Stimulated activated CD8-positive, alpha-beta memory T cell treated with anti-CD3 and anti-CD28 coated beads, Interleukin-4, amount 100 ng/mL, for 1 hour (primary cell): ENCODE measurements at regions not wholly inside any gene's neighbourhood (a gene's known extent, or its start where the extent isn't known, plus 50 kb on each side); places are given as distances from the start of the nearest gene placed in this dataset.

Experiments used
- DNase-seq, 2 donors: peaks; one replicate each; pipeline ENCODE4 v3.0.0-alpha.2; 2020; ENCODE audit warnings: low read depth in 2 of 2, low spot score in 1 of 2

DNA sequence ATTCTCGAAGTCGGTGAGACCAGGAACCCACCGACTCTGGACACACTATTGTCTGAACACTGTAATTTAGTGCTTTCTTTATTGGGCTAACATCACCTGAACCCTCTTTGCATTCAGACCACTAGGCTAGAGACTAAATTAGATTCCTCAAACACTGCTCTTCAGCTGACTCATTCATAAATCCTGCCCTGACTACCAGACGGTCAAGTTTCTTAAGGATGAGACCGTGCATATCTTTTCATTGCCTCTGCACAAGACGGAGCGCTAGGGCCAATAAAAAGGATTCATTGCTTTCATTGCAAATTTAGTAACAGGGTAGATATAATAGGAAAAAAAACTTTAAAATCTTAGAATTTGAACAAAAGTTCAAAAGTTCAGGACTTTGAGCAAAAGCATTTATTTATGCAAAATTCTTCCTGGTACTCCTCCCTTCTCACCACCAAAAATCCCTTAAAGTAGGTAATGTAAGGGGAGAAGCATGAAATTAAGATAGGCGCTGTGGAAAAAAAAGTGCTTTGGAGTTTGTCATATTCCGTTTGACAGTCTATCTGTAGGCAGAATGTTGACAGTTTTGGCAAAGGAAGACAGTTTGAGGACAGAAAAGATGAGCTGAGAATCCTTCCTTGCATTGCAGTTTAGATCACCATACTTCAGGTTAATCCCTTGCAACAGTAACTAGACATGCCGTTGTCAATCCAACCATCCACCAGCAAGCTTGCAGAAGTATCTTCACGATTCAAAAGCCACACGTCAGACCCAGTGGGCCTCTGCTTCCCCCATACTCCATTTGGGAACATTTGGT lies 328.6 kb upstream of the JARID2 start:
- DNase-seq: no peak

DNA sequence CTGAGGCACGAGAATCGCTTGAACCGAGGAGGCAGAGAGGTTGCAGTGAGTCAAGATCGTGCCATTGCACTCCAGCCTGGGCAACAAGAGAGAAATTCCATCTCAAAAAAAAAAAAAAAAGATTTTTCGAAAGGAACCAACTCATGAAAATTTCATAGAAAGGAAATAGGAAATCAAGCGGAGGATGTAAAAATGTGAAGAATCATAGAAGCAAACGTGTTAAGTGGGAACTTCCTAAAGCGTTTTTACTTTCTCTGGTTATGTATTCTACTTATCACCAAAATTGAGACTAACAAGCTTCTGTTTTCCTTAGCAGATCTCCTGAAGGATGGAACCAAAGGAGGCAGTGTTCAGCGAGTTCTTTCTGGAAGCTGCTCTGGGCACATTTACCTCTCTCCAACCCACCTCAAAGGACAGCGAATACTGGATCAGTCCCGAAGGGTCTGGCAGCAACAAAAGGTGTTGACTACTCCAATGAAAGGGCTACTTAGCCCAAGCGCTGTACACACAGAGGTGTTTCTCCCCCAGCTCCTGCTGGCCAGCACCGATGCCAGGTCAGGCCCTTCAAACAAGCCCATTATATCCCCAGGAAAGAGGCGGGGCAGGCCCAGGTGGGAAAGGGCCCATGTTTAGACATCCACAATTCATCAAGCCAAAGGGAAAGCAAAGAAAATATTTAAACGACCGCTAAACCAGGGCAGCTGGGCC lies 327.5 kb upstream of the JARID2 start:
- DNase-seq: no peak

DNA sequence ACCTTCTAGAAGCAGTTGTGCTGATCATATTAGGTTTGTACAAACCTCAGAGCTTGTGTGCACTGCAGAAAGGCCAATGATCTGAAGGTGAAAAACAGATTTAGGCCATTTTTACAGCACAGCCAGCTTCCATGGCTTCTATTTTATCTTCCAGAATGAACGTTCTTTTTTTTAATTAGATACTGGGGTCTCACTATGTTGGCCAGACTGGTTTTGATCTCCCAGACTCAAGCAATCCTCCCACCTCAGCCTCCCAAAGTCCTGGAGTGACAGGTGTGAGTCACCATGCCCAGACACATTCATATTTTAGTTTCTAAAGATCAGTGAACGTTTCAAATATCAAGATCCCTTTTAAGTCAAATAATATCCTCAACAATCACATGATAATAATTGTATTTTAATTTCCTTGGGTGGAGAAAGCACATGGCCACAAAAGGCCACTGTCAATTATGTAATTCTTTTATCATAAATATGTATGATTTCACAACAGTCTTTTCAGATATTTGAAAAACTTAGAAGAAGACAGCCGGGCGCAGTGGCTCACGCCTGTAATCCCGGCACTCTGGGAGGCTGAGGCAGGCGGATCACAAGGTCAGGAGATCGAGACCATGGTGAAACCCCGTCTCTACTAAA lies 326.7 kb upstream of the JARID2 start:
- no peak for DNase-seq

DNA sequence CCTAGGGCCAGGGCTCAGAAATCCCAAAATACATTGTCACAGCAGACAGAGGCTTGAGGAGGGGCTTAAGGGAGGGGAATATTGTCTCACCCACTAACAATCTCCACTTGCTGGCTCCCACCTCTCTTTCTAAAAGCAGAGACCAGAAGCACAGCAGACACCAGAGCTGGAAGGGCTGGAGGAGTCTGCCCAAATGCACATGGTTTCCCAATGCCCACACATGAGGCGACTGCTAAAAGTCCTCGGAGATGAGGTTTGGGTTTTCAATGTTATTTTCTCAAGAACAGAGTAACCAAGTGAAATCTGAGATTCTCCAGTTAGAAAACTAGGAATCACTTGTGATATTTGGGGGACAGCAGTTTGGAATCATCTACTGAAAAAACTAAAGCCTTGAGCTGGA lies 325.6 kb upstream of the JARID2 start:
- DNase-seq: no peak

DNA sequence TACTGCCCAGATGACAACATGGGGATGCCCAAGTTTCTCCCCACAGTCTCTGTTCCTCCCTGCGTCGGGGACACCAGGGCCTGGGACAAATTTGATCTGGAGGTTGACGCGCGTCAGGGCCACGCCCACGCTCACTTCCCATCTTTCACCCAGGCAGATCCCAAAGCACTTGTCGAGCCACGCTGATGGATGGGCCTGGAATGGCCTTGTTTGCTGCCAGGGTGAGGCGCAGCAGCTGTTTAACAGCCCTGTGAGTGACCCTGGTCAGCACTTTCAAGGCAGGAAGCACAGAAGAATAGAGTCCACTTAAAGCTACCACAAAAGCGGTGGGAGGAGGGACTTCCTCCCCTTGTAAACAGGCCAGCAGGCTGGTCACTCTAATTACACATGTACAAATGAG lies 324.7 kb upstream of the JARID2 start:
- DNase-seq: no peak

DNA sequence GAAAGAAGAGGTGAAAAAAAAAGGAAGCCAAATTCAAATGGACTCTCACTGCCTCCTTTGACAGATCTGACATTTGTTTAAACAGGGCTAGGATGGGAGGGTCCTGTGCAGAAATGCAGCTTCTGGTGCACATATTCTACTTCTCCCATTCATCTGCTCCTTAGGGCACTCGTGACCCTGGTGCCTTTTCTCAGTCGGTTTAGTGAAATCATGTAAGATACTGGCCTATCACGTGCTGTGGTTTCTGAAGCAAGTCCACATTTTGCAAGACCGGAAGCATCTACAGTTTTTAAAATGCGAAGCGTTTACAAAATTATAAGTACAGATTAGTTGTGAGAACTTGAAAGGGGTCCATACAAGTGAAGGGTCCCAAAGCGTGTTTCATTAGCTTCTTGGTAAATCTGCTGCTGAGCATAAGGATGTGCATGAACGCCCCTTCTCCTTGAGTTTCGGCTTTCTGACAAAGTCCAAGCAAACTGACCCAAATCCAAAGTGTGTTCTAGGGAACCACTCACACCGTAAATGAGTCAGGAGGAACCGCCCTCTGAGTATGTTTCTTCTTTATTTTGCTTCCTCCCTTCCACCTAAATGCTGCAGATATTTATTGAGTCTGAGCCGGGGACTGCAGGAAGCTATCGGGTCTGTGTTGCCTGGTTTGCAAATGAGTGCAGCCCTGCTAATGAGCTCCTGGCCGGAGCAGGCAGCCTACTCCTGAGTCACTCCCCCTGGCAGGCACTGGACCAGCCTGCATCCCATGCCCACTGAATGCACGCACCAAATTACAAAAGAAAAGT lies 323.8 kb upstream of the JARID2 start:
- no peak for DNase-seq

DNA sequence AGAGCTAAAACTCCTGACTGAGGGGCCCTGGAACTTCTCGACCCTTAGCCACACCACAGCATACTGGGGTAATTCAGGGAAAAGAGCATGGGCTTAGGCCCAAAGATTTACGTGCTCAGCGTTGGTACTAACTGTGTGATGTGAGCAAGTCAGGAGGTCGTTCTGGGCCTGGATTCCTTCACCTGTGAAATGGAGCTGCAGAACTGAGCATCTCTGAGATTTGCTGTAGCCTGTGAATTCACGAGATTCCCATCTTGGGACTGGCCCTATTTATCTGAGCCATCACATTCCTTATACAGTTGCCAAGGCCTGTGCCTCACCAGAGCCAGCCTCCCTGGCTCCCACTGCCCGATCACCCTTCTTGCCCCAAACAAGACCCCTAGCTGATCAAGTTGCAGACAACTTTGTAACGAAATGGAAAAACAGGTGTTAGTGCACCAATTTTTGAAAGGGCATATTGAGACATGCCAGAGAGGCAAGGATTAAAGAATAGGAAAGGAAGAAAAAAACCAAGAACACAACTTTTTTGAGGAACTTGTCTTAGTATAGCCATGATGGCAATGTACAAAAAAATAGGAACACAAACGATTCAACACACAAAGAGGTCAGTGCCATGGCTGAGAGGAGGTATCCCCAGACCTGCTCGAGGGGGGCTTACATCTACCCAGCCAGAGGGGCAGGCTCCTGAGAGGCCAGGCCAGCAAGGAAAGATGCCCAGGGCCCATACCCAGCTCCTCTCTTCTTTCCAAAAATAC lies 323.0 kb upstream of the JARID2 start:
- no peak for DNase-seq

DNA sequence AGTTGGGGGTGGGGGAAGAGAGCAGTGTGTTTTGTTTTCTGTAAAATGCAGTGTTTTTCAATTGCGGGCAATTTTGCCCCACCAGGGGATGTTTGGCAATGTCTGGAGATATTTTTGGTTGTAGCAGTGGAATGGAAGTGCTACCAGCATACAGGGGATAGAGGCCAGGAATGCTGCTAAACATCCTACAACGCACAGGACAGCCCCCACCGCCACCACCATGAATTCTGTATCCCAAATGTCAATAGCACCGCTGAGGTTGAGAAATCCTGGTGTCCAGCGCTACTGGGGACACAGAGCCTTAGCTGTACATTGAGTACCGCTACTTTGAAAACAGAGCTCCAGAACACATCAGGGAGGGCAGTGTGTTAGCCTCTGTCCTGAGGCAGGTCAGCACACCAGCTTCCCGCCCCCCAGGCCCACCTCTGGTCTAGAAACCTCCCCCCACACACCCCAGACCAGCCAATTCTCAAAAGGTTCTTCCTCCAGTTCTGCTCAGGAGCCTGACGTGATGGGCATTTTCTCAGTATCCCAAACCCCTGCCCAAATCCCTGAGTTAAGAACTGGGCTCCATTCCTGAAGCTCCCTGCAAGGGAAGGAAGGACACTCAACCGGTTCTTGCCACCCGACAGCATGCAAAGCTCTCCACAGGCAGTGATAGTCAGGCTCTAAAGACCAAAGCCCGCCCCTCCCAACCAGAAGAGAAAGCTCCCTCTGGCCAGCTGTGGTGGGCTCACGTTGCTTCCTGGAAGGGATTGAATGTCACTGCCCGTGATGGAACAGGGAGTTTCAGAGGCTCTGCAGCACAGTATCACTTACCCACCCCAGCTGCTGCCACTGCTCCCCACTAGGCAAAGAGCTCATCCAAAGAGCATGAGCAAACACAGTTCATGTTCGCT lies 321.5 kb upstream of the JARID2 start:
- no peak for DNase-seq

DNA sequence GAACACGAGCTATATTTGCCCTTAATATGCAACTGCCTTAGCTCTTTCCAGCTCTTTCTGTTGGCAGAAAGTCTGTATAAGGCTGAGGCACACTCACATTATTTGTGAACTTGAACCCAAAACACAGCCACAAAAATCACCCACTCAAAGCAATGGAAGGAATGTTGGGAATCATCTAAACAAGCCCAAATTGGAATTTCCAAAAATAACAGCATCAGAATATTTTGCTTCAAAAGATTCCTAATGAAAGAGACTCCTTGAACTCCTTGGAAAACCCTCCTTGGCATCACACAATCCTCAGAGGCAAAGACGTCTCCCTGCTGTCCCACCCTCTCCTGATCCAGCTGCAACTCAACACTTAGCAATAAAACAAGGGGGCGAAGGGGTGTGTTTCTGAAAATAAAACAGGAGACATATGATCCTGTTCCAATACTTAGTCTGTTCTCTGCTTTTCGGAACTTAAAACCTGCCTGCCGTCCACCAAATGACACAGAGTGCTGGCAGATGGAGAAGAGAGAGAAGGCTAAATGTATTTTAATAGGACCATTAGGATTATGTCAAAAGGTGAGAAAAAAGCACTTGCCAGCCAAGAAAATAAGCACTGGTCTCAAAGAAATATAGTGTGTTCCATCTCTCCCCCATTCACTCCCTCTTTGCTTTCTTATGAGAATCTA lies 320.7 kb upstream of the JARID2 start:
- DNase-seq: no peak

DNA sequence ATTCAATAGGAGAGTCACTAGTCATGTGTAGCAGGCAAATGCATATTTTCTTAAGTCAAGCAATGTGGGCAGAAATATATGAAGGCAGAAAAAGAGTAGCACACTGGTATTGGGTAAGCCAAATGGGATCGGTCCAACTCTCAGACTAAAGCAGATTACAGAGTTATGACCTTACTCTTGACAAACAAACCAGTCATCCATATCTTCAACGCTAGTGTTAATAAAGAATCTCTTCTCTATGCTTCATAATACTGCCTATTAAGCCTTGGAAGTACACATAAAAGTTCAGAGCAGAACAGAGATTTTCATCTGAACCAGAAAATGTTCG lies 320.2 kb upstream of the JARID2 start:
- no peak for DNase-seq

DNA sequence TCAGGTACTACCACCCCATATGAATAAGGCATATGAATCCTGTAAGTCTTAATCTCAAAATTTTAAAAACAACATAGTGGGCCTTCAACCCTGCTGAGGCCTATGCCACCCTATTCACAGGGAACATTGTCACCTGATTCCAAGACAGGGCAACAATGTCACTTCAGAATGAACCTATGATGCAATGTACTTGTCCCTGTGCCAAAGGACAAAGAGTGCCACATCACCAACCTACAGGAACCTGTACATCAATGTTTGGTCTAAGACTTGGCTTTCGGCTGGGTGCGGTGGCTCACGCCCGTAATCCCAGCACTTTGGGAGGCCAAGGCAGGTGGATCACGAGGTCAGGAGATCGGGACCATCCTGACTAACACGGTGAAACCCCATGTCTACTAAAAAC lies 318.5 kb upstream of the JARID2 start:
- no peak for DNase-seq

DNA sequence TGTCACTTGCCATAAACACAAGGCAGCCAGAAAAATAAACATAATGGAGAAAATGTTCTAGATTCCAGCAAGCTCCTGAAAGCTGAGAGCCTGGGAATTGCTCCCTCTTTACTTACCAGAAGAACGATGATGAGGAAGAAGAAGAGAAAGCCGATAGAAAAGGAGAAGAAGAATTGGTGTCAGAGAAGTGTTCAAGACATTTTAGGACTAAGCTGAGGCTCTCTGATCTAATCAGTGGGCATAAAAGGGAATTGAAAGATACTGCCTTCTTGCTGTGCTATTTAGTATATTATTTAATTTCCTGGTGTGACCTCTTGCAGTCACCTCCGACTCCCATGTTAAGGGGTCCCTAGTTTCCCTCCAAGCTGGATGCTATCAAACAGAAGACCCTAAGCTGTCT lies 316.6 kb upstream of the JARID2 start:
- no peak for DNase-seq

DNA sequence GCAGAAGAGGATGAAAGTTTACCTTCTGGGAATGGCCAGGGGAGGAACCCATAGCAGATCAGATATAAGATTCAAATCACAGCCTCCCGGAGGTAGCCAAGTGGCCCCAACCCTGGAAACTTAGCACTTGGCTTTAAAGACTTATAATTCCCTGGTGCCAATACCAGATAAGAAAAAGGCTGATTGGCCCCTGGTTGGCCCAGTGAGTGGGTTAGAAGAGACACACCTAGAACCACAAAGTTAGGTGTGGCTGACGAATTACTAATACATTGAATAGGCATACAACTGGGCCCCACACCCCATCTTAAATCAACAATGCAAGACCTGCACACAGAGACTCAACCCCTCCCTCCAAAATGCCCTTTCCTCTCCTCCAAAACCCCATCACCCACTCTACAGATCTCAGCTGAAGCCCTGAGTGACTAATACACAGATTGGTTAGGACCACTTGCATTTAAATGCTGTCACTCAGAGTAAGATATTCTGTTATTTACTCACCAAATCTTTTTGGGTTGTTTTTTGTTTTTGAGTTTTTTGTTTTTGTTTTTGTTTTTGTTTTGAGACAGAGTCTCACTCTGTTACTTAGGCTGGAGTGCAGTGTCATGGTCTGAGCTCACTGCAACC lies 315.4 kb upstream of the JARID2 start:
- no peak for DNase-seq

DNA sequence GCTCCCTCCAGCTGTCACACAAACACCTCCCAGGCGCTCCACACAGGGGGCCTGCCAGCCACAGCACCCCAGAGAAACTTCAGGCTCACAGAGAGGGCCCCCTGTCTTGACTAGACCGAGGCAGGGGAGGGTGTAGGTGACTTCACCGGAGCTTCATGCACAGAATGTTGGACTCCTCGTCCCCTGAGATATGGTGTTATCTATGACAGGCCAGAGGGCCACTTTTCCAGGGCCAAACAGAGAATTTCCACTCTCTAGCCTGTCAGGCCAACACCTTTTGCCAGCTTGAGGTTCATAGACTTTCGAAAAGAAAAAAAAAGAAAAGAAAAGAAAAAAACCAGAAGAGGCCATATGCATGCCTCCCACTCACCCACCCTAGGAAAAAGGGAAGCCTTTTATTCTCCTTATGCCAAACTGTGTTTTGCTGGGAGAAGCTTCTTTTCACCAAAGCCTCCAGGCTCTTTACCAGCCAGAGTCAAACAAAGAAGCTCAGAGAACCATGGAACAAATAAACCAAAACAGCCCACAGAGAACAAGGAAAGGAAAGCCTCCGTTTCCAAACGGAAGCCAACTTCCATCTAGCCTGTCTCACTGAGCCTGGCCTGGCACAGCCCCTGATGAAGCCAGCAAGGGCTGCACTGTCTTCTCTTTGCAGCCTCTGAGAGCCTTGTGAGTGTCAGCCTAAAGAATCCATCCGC lies 313.2 kb upstream of the JARID2 start:
- DNase-seq: no peak

DNA sequence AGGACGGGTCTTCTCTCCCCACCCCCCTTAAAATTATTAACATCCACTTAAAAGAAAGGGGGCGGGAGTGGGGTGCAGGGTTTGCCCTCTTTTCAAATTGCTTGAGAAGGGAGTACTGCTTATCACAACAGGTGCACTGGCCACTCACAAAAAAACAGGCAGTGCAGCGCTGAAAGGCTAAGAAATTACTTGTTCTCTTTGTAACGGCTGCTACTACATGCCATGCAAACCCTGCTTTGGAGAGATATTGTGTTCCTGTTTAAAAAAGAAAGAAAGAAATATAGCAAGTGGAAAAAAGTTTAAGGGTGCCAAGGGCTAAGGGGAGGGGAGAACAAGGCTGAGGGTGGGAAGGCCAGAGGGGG lies 312.7 kb upstream of the JARID2 start:
- no peak for DNase-seq

DNA sequence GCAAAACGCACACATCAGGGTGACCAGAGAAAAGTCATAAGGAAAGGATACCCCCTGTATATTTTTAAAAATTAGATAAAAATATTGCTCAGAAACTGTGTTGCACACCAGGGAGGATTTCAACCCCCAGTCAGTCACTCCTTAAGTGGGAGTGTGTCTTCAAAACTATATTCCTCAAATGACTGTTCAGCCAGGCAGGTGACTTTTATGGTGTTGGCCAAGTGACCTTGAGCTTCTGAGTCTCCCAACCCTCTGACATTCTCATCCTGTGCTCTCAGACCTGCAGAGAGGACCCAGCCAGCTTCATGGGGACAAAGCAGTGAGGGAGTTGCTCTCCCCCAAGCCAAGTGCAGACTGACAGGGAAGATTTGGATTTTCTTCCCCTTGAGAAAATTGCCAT lies 311.9 kb upstream of the JARID2 start:
- DNase-seq: no peak

DNA sequence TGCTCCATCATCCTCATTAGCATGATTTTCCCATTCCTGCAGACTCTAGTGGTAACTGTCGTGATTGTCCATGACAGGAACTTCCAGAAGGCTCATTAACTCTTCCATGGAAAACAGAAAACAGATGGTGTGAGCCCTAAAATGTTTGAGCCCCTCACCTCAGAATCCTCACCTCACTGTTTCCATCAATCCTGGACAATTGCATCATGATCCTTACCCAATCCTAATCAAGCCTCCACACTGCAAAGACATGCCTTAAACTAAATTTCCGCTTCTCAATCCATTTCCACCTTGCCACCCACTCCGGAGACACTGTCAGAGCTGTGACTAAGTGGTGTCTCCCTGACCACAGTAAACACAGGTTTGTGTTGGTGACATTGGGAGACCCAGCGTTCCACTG lies 311.0 kb upstream of the JARID2 start:
- no peak for DNase-seq

DNA sequence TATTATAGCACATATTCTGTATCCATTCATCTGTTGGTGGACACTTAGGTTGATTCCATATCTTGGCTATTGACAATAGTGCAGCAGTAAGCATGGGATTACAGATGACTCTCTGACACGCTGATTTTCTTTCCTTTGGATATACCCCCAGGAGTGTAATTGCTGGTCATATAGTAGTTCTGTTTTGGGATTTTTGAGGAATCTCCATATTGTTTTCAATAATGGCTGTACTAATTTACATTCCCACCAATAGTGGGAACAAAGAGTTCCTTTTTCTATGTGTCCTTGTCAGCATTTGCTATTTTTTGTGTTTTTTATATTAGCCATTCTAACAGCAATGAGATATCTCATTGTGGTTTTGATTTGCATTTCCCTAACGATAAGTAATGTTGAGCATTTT lies 309.0 kb upstream of the JARID2 start:
- DNase-seq: no peak
